NCI-H748 (cell line): ENCODE measurements at regions not wholly inside any gene's neighbourhood (a gene's known extent, or its start where the extent isn't known, plus 50 kb on each side); places are given as distances from the start of the nearest gene placed in this dataset.

Experiments
- DNase-seq: peaks from one replicate; lab custom pipeline; 2025; ENCODE audit not compliant: unreplicated experiment; lab: John Stamatoyannopoulos, UW

- no peak for DNase-seq
Measured at GRCh38 chr4:108236264-108236663, 67.5 kb upstream of the LEF1 start.

- no peak for DNase-seq
Measured at GRCh38 chr4:108227923-108228322, 59.2 kb upstream of the LEF1 start.

DNA sequence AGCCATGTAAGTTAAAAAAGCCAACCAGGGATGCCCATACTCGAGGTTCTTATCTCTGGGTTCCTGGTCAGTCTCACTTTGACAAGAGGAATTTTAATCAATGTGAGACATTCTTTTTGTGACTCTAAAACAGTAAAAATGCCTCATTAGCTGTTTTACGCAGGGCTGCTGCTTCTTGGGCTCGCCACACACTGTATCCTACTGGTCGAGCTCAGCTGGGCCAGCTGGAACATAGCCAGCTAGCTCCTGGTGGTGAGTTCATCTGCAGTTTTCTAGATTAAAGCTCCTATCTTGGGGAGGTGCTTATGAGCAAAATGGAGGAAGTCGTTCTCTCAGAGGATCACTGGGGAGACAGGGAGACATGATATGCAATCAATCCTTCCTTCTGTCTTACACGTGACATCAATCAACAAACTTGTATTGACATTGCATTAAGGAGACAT, 55.9 kb upstream of the LEF1 start:
- no peak for DNase-seq

GRCh38 chr4:108223313-108223712, 54.6 kb upstream of the LEF1 start:
- DNase-seq: no peak

DNA sequence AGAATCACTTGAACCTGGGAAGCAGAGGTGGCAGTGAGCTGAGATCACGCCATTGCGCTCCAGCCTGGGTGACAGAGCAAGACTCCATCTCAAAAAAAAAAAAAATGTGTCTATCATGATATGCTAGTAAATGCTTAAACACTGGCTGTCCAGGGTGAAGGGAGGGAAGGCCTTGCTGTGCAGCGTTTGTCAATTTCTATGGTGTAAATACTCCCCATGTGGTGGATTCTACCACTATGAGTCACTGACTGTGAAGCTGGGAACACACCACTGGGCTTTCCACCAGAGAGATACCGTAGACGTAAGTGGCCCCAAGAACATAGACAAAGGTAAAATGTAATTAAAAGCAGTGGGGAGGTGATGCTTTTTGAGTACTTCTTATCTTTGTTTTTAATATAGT, 51.3 kb upstream of the LEF1 start:
- DNase-seq: no peak
